ENCODE measurements at regions not wholly inside any gene's neighbourhood (a gene's known extent, or its start where the extent isn't known, plus 50 kb on each side); places are given as distances from the start of the nearest gene placed in this dataset.

DNA sequence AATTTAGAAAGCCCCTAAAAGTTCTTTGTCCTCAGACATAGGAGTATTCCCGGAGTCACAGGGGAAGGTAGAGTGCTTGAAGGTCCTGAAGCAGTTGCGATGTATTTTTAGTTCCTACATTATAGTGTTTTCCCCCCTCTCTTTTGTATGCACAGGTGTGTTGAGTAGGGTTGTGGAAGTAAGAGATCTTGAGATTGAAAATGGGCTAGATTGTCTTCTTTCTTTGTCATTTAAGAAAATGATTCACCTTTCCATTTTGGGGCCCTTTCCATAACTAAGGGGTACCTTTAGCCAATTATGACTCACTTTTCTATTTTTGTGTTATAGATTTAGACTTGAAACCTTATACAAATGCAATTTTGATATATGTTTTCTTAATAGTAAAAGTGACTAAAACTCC, 75.8 kb upstream of the AFF2 start:
- Histone ChIP-seq H3K27me3 (ENCODE audit: insufficient read depth, low read depth) (no peaks in the 10 kb centered on the region), H3K36me3 (ENCODE audit: insufficient read depth) (no peaks in the 10 kb centered on the region), H3K4me2 (no peak overlapping the region), H3K9ac (no peak overlapping the region), H3K4me1 (ENCODE audit: low read depth, poor library complexity, severe bottlenecking) (no peaks in the 10 kb centered on the region), H3K4me3 (IDR thresholded peaks at IDR 0.05; ENCODE audit: insufficient read depth, low read depth, low read length) (no peak overlapping the region), H2AFZ (ENCODE audit: low read depth) (no peak overlapping the region), H4K20me1 (ENCODE audit: insufficient read depth) (no peaks in the 10 kb centered on the region), H3K79me2 (ENCODE audit: insufficient read depth, low read depth) (no peaks in the 10 kb centered on the region), H3K27ac (no peak overlapping the region)
- TF ChIP-seq, protein P1, sequence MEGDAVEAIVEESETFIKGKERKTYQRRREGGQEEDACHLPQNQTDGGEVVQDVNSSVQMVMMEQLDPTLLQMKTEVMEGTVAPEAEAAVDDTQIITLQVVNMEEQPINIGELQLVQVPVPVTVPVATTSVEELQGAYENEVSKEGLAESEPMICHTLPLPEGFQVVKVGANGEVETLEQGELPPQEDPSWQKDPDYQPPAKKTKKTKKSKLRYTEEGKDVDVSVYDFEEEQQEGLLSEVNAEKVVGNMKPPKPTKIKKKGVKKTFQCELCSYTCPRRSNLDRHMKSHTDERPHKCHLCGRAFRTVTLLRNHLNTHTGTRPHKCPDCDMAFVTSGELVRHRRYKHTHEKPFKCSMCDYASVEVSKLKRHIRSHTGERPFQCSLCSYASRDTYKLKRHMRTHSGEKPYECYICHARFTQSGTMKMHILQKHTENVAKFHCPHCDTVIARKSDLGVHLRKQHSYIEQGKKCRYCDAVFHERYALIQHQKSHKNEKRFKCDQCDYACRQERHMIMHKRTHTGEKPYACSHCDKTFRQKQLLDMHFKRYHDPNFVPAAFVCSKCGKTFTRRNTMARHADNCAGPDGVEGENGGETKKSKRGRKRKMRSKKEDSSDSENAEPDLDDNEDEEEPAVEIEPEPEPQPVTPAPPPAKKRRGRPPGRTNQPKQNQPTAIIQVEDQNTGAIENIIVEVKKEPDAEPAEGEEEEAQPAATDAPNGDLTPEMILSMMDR (conservative IDR thresholded peaks at IDR 0.05; ENCODE audit: low read depth, low read length) = no peak

DNA sequence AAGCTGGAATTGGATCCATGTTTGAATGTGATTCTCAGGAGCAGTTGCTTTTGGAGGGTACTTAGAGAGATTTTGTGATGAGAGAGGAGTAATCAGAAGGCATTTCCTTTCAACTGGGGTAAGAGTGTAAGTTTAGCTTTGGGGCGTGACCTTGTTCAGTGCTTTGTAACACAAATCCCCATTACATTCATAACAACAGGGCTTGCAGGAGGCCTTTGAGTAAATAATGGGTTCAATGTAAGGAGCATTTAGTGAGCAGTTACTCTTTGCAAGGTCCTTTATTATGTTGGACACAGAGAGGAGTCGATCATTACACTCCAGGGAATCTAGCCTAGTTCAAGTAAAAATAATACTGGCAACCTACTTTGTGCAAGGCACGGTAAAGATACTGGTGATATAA, 74.0 kb upstream of the AFF2 start:
- Histone ChIP-seq H3K36me3 (ENCODE audit: insufficient read depth) (no peaks in the 10 kb centered on the region), H4K20me1 (ENCODE audit: insufficient read depth) (no peaks in the 10 kb centered on the region)

DNA sequence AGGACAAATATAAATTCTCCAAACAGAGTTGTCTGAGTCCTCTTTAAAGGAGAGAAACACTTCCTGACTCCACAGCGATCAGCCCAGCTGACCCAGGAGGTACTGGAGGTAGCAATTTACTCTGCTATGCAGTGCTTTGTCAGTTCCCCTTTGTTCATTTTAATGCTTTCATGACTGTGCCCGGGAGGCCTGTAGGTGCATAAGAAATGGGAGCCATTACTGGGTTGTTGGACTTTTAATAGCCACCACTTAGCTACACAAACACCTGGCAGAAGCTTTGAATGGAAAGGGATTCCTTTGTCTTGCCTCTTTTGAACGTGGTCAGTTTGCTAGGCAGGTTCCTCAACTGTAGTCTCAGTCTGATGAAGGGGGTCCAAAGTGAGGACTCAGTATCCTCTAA, 59.0 kb upstream of the AFF2 start:
- H3K79me2 ChIP-seq (ENCODE audit: insufficient read depth, low read depth) = no peaks in the 10 kb centered on the region
- H3K4me3 ChIP-seq (IDR thresholded peaks at IDR 0.05; ENCODE audit: insufficient read depth, low read depth, low read length) = no peak overlapping the region
- no peaks in the 10 kb centered on the region for H3K27me3 ChIP-seq (ENCODE audit: insufficient read depth, low read depth)
- H3K27ac ChIP-seq = no peak overlapping the region
- H3K4me2 ChIP-seq = no peak overlapping the region
- H3K36me3 ChIP-seq (ENCODE audit: insufficient read depth) = no peaks in the 10 kb centered on the region
- H3K4me1 ChIP-seq (ENCODE audit: low read depth, poor library complexity, severe bottlenecking) = no peaks in the 10 kb centered on the region
- no peaks in the 10 kb centered on the region for H4K20me1 ChIP-seq (ENCODE audit: insufficient read depth)
- TF ChIP-seq, protein P1 (conservative IDR thresholded peaks at IDR 0.05; ENCODE audit: low read depth, low read length) = no peak
- no peak overlapping the region for H3K9ac ChIP-seq
- H2AFZ ChIP-seq (ENCODE audit: low read depth) = no peak overlapping the region

More for the DNA sequence above, 74.0 kb upstream of the AFF2 start:
- H3K4me1 ChIP-seq (ENCODE audit: low read depth, poor library complexity, severe bottlenecking) = no peaks in the 10 kb centered on the region
- TF ChIP-seq, protein P1 (conservative IDR thresholded peaks at IDR 0.05; ENCODE audit: low read depth, low read length) = no peak
- no peak overlapping the region for H3K27ac ChIP-seq
- H3K4me3 ChIP-seq (IDR thresholded peaks at IDR 0.05; ENCODE audit: insufficient read depth, low read depth, low read length) = no peak overlapping the region
- no peaks in the 10 kb centered on the region for H3K27me3 ChIP-seq (ENCODE audit: insufficient read depth, low read depth)
- H3K79me2 ChIP-seq (ENCODE audit: insufficient read depth, low read depth) = no peaks in the 10 kb centered on the region
- no peak overlapping the region for H3K9ac ChIP-seq
- no peak overlapping the region for H2AFZ ChIP-seq (ENCODE audit: low read depth)
- no peak overlapping the region for H3K4me2 ChIP-seq

DNA sequence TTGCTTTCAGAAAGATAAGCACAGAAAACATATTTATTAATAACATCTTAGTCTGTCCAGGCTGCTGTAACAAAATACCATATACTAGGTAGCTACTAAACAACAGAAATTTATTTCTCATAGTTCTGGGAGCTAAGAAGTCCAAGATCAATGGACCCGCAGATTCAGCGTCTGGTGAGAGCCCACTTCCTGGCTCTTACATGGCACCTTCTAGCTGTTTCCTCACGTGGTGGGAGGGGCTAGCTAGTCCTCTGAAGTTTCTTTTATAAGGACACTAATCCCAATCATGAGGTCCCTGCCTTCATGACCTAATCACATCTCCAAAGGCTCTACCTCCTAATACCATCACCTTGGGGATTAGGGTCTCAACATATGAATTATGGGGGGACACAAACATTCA, 57.2 kb upstream of the AFF2 start:
- no peak overlapping the region for H2AFZ ChIP-seq (ENCODE audit: low read depth)
- no peak overlapping the region for H3K4me3 ChIP-seq (IDR thresholded peaks at IDR 0.05; ENCODE audit: insufficient read depth, low read depth, low read length)
- H4K20me1 ChIP-seq (ENCODE audit: insufficient read depth) = no peaks in the 10 kb centered on the region
- H3K79me2 ChIP-seq (ENCODE audit: insufficient read depth, low read depth) = no peaks in the 10 kb centered on the region
- no peak overlapping the region for H3K9ac ChIP-seq
- no peak overlapping the region for H3K27ac ChIP-seq
- TF ChIP-seq, protein P1 (conservative IDR thresholded peaks at IDR 0.05; ENCODE audit: low read depth, low read length) = no peak
- no peaks in the 10 kb centered on the region for H3K4me1 ChIP-seq (ENCODE audit: low read depth, poor library complexity, severe bottlenecking)
- H3K4me2 ChIP-seq = no peak overlapping the region
- no peaks in the 10 kb centered on the region for H3K36me3 ChIP-seq (ENCODE audit: insufficient read depth)
- H3K27me3 ChIP-seq (ENCODE audit: insufficient read depth, low read depth) = no peaks in the 10 kb centered on the region

Measured in KMS-11 (cell line).